Body of pancreas (tissue), 4 donors: ENCODE measurements at regions not wholly inside any gene's neighbourhood (a gene's known extent, or its start where the extent isn't known, plus 50 kb on each side); places are given as distances from the start of the nearest gene placed in this dataset.

Source experiments
- CTCF ChIP-seq, 7 experiments: fragments of 450-650 bp in 4 of 7; fragments of 200-600 bp in 3 of 7; sonication (generic) in 3 of 7; IDR thresholded peaks; one replicate each; pipeline ENCODE4 v1.5.1; 2016 to 2019; ENCODE audit warnings: antibody characterized with exemption in 7 of 7
- POLR2A ChIP-seq, 3 donors: fragments of 450-650 bp; IDR thresholded peaks; one replicate each; pipeline ENCODE4 v1.6.1; 2016; ENCODE audit warnings: antibody characterized with exemption in 3 of 3, mild to moderate bottlenecking in 2 of 3

DNA sequence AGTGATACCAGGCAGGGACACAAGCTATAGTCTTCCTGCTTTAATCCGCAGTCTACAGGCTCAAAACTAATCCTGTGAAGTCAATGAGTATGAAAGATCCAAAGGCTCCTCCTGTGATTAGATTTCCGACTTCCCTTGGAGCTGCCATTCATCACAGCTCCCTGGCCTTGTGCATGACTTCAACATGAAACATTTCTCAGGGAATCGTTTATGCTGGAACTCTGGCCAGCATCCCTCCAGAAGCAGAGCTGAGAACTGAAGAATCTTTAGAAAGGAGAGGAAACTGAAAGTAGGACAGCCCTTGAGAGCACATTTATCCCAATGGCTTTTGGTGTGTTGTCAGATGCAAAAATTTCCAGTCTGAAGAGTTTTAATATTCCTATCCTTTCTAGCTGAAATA is 84.3 kb upstream of the SESTD1 start:
- TF ChIP-seq CTCF (IDR thresholded peaks at IDR 0.05) (no peak), POLR2A (IDR thresholded peaks at IDR 0.05) (no peak)
